Lower leg skin (tissue), 3 donors: ENCODE measurements at regions not wholly inside any gene's neighbourhood (a gene's known extent, or its start where the extent isn't known, plus 50 kb on each side); places are given as distances from the start of the nearest gene placed in this dataset.

Experiments used
- POLR2A ChIP-seq, 2 donors: fragments of 450-650 bp; IDR thresholded peaks; one replicate each; pipeline ENCODE4 v1.6.1; 2016 to 2017; ENCODE audit warnings: antibody characterized with exemption in 2 of 2, mild to moderate bottlenecking in 1 of 2, moderate library complexity in 1 of 2
- TF ChIP-seq, protein P1 (sequence below), 3 donors: fragments of 450-650 bp; IDR thresholded peaks; one replicate each; pipeline ENCODE4 v1.5.1; 2016; ENCODE audit warnings: antibody characterized with exemption in 3 of 3, mild to moderate bottlenecking in 3 of 3, moderate library complexity in 2 of 3

GRCh38 chr14:66078006-66078405, 408.2 kb upstream of the CCDC196 start:
- TF ChIP-seq, protein P1, sequence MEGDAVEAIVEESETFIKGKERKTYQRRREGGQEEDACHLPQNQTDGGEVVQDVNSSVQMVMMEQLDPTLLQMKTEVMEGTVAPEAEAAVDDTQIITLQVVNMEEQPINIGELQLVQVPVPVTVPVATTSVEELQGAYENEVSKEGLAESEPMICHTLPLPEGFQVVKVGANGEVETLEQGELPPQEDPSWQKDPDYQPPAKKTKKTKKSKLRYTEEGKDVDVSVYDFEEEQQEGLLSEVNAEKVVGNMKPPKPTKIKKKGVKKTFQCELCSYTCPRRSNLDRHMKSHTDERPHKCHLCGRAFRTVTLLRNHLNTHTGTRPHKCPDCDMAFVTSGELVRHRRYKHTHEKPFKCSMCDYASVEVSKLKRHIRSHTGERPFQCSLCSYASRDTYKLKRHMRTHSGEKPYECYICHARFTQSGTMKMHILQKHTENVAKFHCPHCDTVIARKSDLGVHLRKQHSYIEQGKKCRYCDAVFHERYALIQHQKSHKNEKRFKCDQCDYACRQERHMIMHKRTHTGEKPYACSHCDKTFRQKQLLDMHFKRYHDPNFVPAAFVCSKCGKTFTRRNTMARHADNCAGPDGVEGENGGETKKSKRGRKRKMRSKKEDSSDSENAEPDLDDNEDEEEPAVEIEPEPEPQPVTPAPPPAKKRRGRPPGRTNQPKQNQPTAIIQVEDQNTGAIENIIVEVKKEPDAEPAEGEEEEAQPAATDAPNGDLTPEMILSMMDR (IDR thresholded peaks at IDR 0.05) = no peak
- TF ChIP-seq POLR2A (IDR thresholded peaks at IDR 0.05) = no peak
